Mesenteric fat pad (tissue), 1 donor: ENCODE measurements at regions not wholly inside any gene's neighbourhood (a gene's known extent, or its start where the extent isn't known, plus 50 kb on each side); places are given as distances from the start of the nearest gene placed in this dataset.

Experiments used
- DNase-seq: peaks from one replicate; pipeline ENCODE4 v3.0.0-alpha.2; 2020; ENCODE audit warnings: low spot score
- donor health status: DM: yes; HTN: yes; CAD: no.

GRCh38 chr1:38474738-38475623 lies 384.6 kb downstream of the RRAGC start:
- no peak for DNase-seq

DNA sequence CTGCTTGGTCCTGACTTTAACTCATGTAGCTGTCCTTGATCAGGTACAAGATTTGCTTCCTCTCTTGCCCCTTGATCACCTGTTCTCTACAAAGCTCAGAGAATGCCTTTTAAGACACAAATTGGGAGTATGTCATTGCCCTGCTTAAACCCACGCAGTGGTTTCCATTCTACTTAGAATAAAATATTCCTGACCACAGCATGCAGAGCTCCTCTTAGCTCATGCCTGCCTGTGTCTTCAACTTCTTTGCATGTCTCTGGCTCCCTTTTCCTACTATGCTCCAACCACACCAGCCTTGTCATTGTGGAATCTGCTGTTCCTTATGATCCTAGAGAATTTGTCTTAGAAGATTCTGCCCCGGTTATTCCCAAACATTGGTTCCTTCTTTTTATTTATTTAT lies 393.1 kb downstream of the RRAGC start:
- no peak for DNase-seq

DNA sequence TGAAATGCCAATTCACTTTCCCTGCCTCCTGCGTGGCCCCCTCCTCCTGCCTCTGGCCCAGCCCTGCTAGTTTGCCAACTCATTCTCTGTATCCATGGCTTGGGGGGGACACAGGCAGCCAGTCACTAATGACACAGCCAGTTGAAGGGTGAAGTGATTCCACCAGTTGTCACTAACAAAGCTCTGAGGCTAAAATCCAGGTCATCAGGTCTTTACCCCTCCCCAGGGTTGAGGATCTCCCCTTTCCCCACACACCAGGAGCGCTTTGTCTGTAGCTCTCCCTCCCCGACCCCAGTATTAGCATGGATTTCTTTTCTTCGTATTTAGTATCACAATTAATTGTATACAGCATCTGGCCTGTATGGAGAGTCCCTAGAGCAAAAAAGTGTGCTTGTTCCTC lies 394.1 kb downstream of the RRAGC start:
- no peak for DNase-seq

GRCh38 chr1:38464071-38464661 lies 395.4 kb downstream of the RRAGC start:
- DNase-seq, result no peak

- no peak for DNase-seq
These were observed 396.5 kb downstream of the RRAGC start for GRCh38 chr1:38463074-38463473.

- DNase-seq, result no peak
These were observed 403.1 kb downstream of the RRAGC start for GRCh38 chr1:38456531-38456876.

DNA sequence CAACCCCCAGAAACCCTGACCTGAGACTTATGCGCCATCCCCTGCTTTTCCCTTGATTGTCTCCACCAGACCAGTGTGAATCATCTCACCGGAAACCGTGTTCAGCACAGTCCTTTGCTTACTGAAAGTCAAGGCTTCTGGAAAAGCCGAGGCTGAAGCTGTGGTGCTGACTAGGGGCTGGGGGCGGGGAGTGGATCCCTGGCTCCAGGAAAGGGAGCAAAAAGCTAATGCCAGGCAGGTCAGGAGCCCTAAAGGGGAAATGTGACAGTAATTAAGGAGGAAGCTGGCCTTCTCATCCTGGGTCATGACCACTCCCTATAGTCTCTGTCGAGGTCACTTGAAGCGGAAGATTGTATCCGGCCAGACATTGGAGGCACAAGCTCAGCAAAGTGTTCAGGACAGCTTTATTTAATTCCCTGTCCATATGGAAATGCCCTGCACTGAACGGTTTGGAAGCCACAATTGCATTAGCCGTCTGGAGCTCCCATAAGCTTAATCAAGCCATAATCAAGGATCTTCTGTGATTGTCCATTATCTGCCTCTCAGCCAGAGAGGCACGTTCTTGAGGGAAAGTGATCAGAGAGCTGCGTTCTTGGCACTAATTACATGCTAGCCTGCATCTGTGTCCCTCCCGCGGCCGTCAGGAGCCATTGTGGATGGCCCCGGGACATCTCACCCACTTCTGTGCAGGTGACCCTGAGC lies 403.6 kb downstream of the RRAGC start:
- no peak for DNase-seq

GRCh38 chr1:38454749-38455441 lies 404.7 kb downstream of the RRAGC start:
- no peak for DNase-seq

DNA sequence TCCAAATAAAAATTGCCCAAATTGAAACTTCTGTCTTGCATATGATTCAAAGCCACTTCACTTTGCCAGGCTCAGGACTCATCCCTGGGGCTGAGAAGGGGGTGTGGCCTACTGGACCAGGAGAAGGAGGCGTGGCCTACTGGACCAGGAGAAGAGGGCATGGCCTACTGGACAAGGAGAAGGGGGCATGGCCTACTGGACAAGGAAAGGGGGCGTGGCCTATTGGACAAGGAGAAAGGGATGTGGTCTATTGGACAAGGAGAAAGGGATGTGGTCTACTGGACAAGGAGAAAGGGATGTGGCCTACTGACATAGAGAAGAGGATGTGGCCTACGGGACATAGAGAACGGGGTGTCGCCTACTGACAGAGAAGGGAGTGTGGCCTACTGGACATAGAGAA lies 405.3 kb downstream of the RRAGC start:
- DNase-seq, result no peak

- DNase-seq, result no peak
These were observed 405.7 kb upstream of the POU3F1 start for GRCh38 chr1:38452246-38452645.

- no peak for DNase-seq
These were observed 405.0 kb upstream of the POU3F1 start for GRCh38 chr1:38451541-38451993.

DNA sequence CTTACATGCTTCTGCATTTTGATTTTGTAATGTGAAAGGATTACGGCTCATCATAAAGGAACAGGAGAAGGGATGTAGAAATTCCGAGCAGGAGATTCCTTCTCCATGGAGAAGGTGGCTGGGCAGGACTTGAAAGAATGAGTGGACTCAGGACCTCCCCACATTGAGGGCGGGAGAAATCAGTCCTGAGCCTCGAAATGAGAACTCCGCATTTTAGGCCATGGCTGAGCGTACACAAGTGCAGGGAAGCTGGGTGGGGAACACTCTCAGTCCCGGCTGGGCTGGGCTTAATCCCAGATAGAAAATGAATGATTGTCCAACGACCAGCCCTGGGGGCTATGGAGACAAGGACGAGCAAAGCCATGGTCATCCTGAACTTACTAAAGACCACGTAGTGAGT lies 402.3 kb upstream of the POU3F1 start:
- no peak for DNase-seq

DNA sequence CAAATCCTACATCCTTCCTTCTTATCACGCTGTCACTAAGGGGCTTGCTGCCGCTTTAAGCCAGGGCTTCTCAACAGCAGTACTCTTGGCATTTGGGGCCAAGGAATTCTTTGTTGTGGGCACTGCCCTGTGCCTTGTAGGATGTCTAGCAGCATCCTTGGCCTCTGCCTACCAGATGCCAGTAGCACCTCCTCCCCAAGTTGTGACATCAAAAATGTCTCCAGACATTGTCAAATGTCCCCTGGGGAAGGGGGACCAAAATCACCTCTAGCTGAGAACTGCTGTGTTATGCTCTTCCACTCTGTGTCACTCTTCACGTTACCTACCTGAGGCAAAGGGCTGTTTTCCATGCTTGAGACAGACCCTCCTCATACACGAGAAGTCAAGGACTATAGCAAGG lies 400.3 kb upstream of the POU3F1 start:
- no peak for DNase-seq

DNA sequence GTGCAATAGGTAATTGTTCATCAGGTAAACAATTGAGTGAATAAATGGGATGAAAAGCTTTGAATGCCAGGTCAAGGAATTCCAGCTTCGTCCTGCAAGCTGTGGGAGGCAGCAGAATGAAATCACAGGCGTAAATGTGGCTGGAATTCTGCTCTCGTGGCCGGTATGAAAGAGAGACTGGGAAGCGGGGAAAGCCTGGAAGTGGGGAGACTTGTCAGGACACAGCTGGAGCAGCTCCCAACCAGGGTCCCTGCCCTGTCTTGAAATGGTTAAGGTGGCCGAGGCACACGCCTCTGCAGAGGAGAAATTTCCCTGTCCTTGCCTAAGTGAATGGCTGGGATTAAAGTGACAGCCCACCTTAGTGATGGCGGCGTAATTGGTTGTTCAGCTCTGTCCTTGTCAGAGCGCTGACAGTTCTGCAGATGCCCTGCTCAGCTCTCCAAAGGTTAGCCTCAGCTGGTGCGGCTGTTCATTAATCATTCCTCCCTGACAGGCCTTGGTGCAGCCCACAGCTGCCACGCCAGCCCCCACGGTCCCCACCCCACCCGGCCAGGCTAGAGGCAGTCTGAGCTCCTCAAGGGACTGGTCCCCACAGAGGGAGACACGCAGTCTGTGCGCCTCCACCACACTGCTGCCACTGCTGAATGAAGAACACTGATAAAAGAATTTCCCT lies 398.3 kb upstream of the POU3F1 start:
- DNase-seq, result no peak

DNA sequence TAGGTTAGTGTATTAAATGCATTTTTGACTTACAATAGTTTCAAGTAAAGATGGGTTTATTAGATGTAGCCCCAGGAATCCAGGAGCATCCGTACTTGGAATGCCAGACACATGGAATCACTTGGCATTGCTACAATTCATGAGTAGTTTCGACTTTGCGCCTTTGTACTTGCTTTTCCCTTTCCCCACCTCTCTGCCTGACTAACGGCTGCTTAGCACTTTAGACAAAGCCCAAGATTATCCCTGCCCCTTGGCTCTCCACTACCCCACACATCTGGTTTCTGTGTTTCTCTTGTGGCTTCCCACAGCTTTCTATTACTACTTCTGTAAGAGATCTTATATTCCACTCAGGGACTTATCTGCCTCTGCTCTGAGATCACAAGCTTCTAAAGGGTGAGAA lies 397.7 kb upstream of the POU3F1 start:
- no peak for DNase-seq

GRCh38 chr1:38440402-38440801 lies 393.8 kb upstream of the POU3F1 start:
- DNase-seq, result no peak

DNA sequence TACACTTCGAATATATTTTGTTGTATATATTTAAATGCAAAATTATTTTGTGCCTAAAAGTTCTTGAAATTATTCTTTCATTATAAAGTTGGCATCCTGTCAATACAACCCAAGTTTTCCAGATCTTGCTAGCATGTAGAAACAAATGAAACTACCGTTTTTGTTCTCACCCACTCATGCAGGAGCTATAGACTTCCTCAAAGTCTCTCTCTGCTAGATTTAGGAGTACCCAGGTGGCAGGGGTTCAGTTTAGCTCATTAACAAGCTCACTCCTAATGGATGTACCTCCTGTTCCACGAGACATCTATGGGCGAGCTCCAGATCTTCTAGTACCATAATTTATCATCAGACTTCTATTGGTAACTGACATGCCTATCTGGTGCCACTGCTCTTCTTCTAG lies 390.2 kb upstream of the POU3F1 start:
- no peak for DNase-seq

DNA sequence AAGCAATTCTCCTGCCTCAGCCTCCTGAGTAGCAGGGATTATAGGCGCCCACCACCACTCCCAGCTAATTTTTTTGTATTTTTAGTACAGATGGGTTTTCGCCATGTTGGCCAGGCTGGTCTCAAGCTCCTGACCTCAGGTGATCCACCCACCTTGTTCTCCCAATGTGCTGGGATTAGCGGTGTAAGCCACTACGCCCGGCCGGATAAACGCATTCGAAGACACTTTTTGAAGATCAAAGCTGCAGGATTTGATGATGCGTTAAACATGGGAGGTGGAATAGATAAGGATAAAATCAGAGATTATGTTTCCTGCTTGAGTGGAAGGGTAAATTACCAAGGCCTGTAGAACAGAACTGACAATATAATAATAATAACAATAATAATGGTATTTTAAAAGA lies 389.4 kb upstream of the POU3F1 start:
- no peak for DNase-seq

- no peak for DNase-seq
These were observed 386.6 kb upstream of the POU3F1 start for GRCh38 chr1:38433084-38433722.

- DNase-seq, result no peak
These were observed 385.2 kb upstream of the POU3F1 start for GRCh38 chr1:38431535-38432376.
